Fibroblast of mammary gland (primary cell): ENCODE measurements at regions not wholly inside any gene's neighbourhood (a gene's known extent, or its start where the extent isn't known, plus 50 kb on each side); places are given as distances from the start of the nearest gene placed in this dataset.

Experiments
- DNase-seq: peaks from one replicate; pipeline ENCODE4 v3.0.0-alpha.2; 2010; ENCODE audit warnings: low read depth
- H3K4me3 ChIP-seq: 2 replicates; pipeline ENCODE4 v1.5.1; 2011; ENCODE audit warnings: low read depth, mild to moderate bottlenecking, low read length, moderate library complexity; ENCODE audit not compliant: control insufficient read depth
- TF ChIP-seq, protein P1 (sequence below): conservative IDR thresholded peaks from 2 replicates; pipeline ENCODE4 v1.5.1; 2011; ENCODE audit warnings: low read depth, low read length, inconsistent platforms; ENCODE audit not compliant: control insufficient read depth, insufficient read depth

DNA sequence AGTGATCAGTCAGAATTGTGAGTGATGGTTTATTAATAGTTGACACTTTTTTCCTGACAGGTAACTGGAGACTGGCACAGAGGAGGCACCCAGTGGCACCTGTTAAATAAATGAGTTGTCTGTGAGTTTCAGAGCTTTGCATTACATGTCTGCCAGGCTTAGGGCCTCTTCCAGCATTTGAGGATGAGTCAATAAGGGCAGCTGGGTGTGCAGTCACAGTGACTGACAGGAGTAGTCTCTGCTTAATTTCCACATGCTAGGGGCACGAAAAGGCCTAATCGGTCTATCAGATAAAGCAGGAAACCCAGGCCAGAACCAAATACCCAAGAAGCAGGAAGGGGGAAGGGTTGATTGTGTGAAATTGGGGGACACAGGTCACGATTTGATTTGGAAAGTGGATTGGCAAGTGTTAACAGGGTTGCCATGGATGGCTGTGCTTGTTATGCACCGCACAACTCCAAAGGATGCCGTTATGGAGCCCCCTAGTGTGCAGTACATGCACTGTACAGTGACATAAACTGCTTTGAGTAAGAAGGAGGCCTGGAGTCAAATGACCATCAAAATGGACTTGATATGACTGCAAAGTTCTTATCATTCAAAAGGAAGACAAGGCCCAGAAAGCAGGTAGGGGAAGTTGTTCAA is 111.9 kb upstream of the GGTLC1 start:
- TF ChIP-seq, protein P1, sequence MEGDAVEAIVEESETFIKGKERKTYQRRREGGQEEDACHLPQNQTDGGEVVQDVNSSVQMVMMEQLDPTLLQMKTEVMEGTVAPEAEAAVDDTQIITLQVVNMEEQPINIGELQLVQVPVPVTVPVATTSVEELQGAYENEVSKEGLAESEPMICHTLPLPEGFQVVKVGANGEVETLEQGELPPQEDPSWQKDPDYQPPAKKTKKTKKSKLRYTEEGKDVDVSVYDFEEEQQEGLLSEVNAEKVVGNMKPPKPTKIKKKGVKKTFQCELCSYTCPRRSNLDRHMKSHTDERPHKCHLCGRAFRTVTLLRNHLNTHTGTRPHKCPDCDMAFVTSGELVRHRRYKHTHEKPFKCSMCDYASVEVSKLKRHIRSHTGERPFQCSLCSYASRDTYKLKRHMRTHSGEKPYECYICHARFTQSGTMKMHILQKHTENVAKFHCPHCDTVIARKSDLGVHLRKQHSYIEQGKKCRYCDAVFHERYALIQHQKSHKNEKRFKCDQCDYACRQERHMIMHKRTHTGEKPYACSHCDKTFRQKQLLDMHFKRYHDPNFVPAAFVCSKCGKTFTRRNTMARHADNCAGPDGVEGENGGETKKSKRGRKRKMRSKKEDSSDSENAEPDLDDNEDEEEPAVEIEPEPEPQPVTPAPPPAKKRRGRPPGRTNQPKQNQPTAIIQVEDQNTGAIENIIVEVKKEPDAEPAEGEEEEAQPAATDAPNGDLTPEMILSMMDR = peak; percentile 68
- H3K4me3 ChIP-seq = no peak overlapping the region
- DNase-seq = peak; percentile 52

DNA sequence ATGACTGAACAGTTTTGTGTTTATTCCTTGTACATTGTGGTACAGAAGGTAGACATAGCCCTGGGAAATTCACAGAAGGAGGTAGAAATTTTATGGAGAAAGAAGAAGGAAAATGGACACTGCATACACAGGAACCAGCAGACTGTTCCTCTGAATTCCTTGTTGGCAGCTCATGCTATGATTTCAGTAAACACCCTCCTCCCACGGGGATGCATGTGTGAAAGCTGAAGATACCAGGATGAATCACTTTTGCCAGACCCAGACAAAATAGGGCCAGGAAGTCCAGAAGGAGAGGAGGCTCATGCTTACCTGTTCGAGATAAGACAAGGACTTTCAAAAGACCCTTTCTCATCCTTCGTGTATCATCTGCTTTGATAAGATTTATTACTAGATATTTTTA is 110.3 kb upstream of the GGTLC1 start:
- peak; percentile 19 for DNase-seq
- H3K4me3 ChIP-seq = no peak overlapping the region

DNA sequence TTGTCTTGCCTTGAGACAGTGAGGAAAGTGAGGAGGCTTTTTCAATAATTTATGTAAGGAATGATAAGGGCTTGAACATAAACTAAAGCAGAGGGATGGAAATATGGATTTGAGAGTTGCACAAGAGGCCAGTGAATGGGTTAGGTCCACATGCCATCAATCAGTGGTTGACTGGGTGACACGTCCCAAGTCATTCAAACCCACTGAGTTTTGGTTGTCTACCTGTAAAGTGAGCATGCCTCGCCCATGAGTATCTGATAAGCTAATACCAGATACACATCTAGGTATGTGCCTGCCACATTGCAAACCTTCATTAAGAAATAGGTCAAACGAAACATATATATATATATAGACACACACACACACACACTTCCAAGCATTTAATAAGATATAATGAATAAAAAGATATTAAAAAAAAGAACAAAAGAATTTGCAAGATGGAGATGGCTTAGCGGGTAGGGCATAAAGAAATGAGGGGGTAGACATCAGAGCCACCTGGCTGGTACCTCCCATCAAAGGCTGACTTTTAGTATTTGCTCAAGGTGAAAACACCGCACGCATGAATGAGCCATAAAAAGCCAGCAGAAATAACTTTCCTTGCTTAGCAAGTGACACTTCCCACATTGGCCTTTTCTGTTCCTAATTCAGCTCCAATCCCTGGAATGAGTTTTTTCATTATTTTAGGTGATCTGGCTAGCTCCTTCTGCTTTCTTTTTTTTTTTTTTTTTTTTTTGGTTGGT is 109.1 kb upstream of the GGTLC1 start:
- TF ChIP-seq, protein P1 = no peak
- DNase-seq = no peak
- H3K4me3 ChIP-seq = no peak overlapping the region

More for the DNA sequence above, 110.3 kb upstream of the GGTLC1 start:
- TF ChIP-seq, protein P1 = no peak

DNA sequence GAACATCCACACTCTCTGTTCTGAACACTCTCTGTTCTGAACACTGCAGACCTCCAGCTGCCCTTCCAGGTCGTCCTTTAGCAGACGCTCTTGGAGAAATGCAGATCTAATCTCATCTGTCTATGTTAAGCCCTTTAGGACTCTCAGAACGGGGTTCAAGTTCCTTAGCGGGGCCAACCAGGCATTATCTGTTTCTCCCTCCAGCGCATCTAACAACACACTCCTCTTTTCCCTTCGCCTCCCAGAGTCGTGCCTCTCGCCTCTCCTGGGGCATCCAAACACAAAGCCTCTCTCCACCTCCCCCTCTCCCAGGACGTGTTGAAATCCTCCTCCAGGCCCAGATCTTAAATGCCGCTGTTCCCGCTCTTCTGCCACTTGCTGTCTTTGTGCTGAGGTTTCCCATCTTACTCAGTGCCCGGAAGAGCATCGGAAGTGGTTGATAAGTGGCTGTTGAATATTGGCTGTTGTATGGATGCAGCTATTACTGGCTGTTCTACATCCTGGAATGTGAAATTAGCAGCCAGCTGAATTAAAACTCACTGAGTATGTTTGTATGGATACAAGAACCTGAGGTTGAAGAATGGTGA is 108.4 kb upstream of the GGTLC1 start:
- H3K4me3 ChIP-seq = no peak overlapping the region
- no peak for DNase-seq
- TF ChIP-seq, protein P1 = no peak

DNA sequence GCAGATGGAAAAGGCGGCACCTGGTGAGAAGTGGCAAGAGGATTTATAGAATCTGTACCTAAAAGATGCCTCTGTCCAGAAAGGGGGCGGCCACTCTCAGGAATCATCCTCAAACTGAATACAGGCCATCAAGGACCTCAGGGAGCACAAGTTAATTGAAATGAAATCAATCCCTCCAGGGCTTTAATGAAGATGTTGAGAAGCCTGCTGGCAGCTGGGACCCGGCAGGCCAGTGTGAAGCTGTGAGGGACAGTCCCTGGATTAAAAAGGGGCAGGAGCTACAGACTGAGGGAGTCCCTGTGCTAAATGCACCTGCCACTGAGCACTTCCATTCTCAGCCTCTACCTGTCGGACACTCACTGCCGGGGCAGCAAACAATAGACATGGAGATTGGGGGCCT is 107.7 kb upstream of the GGTLC1 start:
- no peak overlapping the region for H3K4me3 ChIP-seq
- no peak for DNase-seq
- TF ChIP-seq, protein P1 = no peak

DNA sequence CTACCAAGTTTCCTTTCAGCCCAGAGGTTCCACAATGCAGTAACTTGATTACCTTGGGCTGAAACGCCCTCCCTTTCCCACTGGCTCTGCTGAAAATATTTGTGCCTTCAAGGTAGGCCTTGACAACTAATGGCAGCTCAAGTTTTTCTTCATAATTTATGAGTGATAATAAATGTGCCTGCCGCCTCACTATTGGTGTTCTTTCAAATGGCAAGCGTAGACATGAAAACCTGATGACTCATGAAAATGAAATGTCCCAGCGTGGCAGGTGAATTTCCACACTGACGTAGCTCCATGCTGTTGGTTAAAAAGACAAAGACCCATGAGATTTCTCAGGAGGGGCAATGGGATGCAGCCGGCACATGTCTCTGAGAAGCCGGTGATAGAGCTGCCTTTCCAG is 107.2 kb upstream of the GGTLC1 start:
- TF ChIP-seq, protein P1 = no peak
- no peak for DNase-seq
- H3K4me3 ChIP-seq = no peak overlapping the region

DNA sequence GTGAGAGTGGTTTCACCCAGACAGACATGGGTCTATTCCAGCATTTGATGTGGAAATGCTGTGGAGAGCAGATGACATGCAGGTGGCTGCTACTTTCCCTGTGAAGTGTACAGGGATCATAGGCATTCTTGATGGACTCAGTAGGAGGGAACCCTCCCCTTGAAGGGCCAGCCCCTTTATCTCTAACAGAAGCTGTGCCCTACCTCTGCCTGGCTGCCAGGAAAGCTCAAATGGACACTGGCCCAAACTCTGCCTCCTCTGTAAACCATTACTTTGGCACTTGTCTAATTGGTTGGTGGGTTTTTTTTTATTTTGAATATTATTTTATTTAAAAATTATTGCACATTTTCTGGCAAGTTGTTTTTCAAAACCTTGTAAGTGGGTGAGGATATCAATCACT is 106.7 kb upstream of the GGTLC1 start:
- no peak for DNase-seq
- H3K4me3 ChIP-seq = no peak overlapping the region
- TF ChIP-seq, protein P1 = no peak
